H1 (cell line): ENCODE measurements at regions not wholly inside any gene's neighbourhood (a gene's known extent, or its start where the extent isn't known, plus 50 kb on each side); places are given as distances from the start of the nearest gene placed in this dataset.

Experiments used
- CTCF ChIA-PET: fragments of 300-600 bp; sonication (Branson Sonifier 250); formaldehyde crosslinking; loops from one replicate; lab custom pipeline; 2021; ENCODE audit not compliant: partially characterized antibody; lab: Charles Lee
- POLR2A ChIA-PET: fragments of 300-600 bp; sonication (Branson Sonifier 250); formaldehyde crosslinking; loops from one replicate; lab custom pipeline; 2021; ENCODE audit warnings: inconsistent platforms; ENCODE audit not compliant: partially characterized antibody; lab: Charles Lee
- DNase-seq, 2 experiments: peaks; one replicate each; pipeline versions ENCODE4 v3.0.0 to v3.0.0-alpha.2; 2010 to 2022; ENCODE audit warnings: low spot score in 2 of 2, low read depth in 1 of 2, mixed read lengths in 1 of 2
- FAIRE-seq: peaks from 2 replicates; lab custom pipeline; 2011; peaks lifted over from hg19 to GRCh38; lab: Jason Lieb, UNC
- H2AFZ ChIP-seq: 2 replicates; pipeline ENCODE4 v1.8.1; 2012; ENCODE audit warnings: low read length, inconsistent platforms
- H2AK5ac ChIP-seq: 2 replicates; pipeline ENCODE4 v1.6.1; 2013; ENCODE audit warnings: low read depth, low read length
- H2BK120ac ChIP-seq: replicated peaks from 2 replicates; pipeline ENCODE3; 2013; ENCODE audit warnings: low read depth, low read length, inconsistent platforms
- H2BK12ac ChIP-seq: 2 replicates; pipeline ENCODE4 v1.6.1; 2013; ENCODE audit warnings: low read depth, low read length
- H2BK15ac ChIP-seq: 2 replicates; pipeline ENCODE4 v1.6.1; 2013; ENCODE audit warnings: low read length
- H2BK20ac ChIP-seq: 2 replicates; pipeline ENCODE4 v1.6.1; 2013; ENCODE audit warnings: low read length
- H2BK5ac ChIP-seq: 2 replicates; pipeline ENCODE4 v1.6.1; 2013; ENCODE audit warnings: low read depth, low read length
- H3K14ac ChIP-seq: 2 replicates; pipeline ENCODE4 v1.6.1; 2013; ENCODE audit warnings: inconsistent platforms; ENCODE audit not compliant: insufficient read length
- H3K18ac ChIP-seq: 2 replicates; pipeline ENCODE4 v1.6.1; 2013; ENCODE audit warnings: low read length; ENCODE audit errors: extremely low read depth
- H3K23ac ChIP-seq: 2 replicates; pipeline ENCODE4 v1.6.1; 2013; ENCODE audit warnings: inconsistent platforms; ENCODE audit not compliant: insufficient read length
- H3K23me2 ChIP-seq: 2 replicates; pipeline ENCODE4 v1.6.1; 2013; ENCODE audit warnings: low read depth, low read length
- H3K27ac ChIP-seq: 2 replicates; pipeline ENCODE4 v1.6.1; 2011; ENCODE audit warnings: low read depth, low read length, inconsistent platforms
- H3K27me3 ChIP-seq, 4 experiments: replicated peaks in 1 of 4; 1 replicate in 1 of 4; 2 replicates in 3 of 4; pipeline versions ENCODE4 v1.6.1 to v1.8.1; 2011 to 2013; ENCODE audit warnings: low read length in 3 of 4, mild to moderate bottlenecking in 3 of 4, inconsistent platforms in 2 of 4, mixed read lengths in 2 of 4, moderate library complexity in 1 of 4; ENCODE audit not compliant: control insufficient read depth in 3 of 4, insufficient read depth in 3 of 4; ENCODE audit errors: extremely low read depth in 1 of 4
- H3K36me3 ChIP-seq, 4 experiments: 2 replicates each; pipeline versions ENCODE4 v1.6.1 to v1.8.1; 2011 to 2013; ENCODE audit warnings: mild to moderate bottlenecking in 4 of 4, low read length in 3 of 4, moderate library complexity in 2 of 4, control low read depth in 1 of 4, inconsistent platforms in 1 of 4; ENCODE audit not compliant: insufficient read depth in 4 of 4, control insufficient read depth in 2 of 4
- H3K4ac ChIP-seq: replicated peaks from 2 replicates; pipeline ENCODE3; 2013; ENCODE audit warnings: low read length, low read depth, mixed read lengths, inconsistent platforms; ENCODE audit not compliant: insufficient read length
- H3K4me1 ChIP-seq, 4 experiments: replicated peaks in 1 of 4; 1 replicate in 1 of 4; 2 replicates in 3 of 4; pipeline versions ENCODE4 v1.6.1 to v1.8.1; 2011 to 2013; ENCODE audit warnings: low read length in 3 of 4, inconsistent platforms in 2 of 4, mixed read lengths in 1 of 4; ENCODE audit not compliant: insufficient read depth in 4 of 4, control insufficient read depth in 3 of 4
- H3K4me2 ChIP-seq, 2 experiments: 2 replicates each; pipeline versions ENCODE4 v1.6.1 to v1.8.1; 2011 to 2013; ENCODE audit warnings: low read depth in 2 of 2, low read length in 2 of 2, control low read depth in 1 of 2, inconsistent platforms in 1 of 2, mild to moderate bottlenecking in 1 of 2; ENCODE audit not compliant: insufficient read depth in 1 of 2
- H3K4me3 ChIP-seq, 4 experiments: fragments of 200-600, 300-600 bp in 1 of 4; sonication (generic), shearing (Covaris generic), sonication (Bioruptor Twin) in 1 of 4; 2 replicates each; pipeline versions ENCODE4 v1.5.1 to v1.8.1; 2011 to 2016; ENCODE audit warnings: low read length in 4 of 4, low read depth in 3 of 4, control low read depth in 2 of 4, inconsistent platforms in 2 of 4, mild to moderate bottlenecking in 2 of 4, mixed read lengths in 1 of 4, moderate library complexity in 1 of 4; ENCODE audit not compliant: insufficient read depth in 2 of 4; ENCODE audit errors: extremely low read depth in 1 of 4
- H3K56ac ChIP-seq: replicated peaks from 2 replicates; pipeline ENCODE3; 2013; ENCODE audit warnings: low read depth, mild to moderate bottlenecking, mixed read lengths, low read length, inconsistent platforms; ENCODE audit not compliant: insufficient read length
- H3K79me1 ChIP-seq: 2 replicates; pipeline ENCODE4 v1.6.1; 2013; ENCODE audit warnings: low read depth, low read length, control low read depth
- H3K79me2 ChIP-seq, 2 experiments: 2 replicates each; pipeline versions ENCODE4 v1.6.1 to v1.8.1; 2012 to 2013; ENCODE audit warnings: low read length in 2 of 2, mild to moderate bottlenecking in 2 of 2, inconsistent platforms in 1 of 2; ENCODE audit not compliant: insufficient read depth in 2 of 2, control insufficient read depth in 1 of 2
- H3K9ac ChIP-seq, 4 experiments: replicated peaks in 1 of 4; 1 replicate in 1 of 4; 2 replicates in 3 of 4; pipeline versions ENCODE4 v1.6.1 to v1.8.1; 2011 to 2013; ENCODE audit warnings: low read depth in 3 of 4, low read length in 3 of 4, control low read depth in 2 of 4, mild to moderate bottlenecking in 2 of 4, moderate library complexity in 2 of 4, inconsistent platforms in 1 of 4; ENCODE audit errors: extremely low read depth in 1 of 4
- H3K9me3 ChIP-seq, 2 experiments: 2 replicates each; pipeline versions ENCODE4 v1.6.1 to v1.8.1; 2012 to 2013; ENCODE audit warnings: mild to moderate bottlenecking in 2 of 2, moderate library complexity in 2 of 2, control low read depth in 1 of 2, inconsistent platforms in 1 of 2, low read depth in 1 of 2, low read length in 1 of 2, mixed read lengths in 1 of 2; ENCODE audit not compliant: insufficient read depth in 2 of 2
- H4K20me1 ChIP-seq, 2 experiments: replicated peaks in 1 of 2; 2 replicates each; pipeline versions ENCODE3 to v1.8.1; 2011 to 2013; ENCODE audit warnings: inconsistent platforms in 2 of 2, low read length in 2 of 2, mild to moderate bottlenecking in 1 of 2; ENCODE audit not compliant: insufficient read depth in 2 of 2, control insufficient read depth in 1 of 2
- H4K5ac ChIP-seq: 2 replicates; pipeline ENCODE4 v1.6.1; 2013; ENCODE audit warnings: low read length, low read depth, mixed read lengths, inconsistent platforms; ENCODE audit not compliant: insufficient read length
- H4K8ac ChIP-seq: 2 replicates; pipeline ENCODE4 v1.8.0; 2013; ENCODE audit warnings: mild to moderate bottlenecking, moderate library complexity, low read length, inconsistent platforms; ENCODE audit not compliant: insufficient read depth; ENCODE audit errors: extremely low read depth
- H4K91ac ChIP-seq: replicated peaks from 2 replicates; pipeline ENCODE3; 2013; ENCODE audit warnings: low read length, mixed read lengths, inconsistent platforms; ENCODE audit not compliant: insufficient read length
- BCL11A ChIP-seq, 2 experiments: IDR thresholded peaks; one replicate each; pipeline ENCODE4 v1.6.1; 2011; ENCODE audit warnings: low read depth in 2 of 2, low read length in 2 of 2, mild to moderate bottlenecking in 2 of 2
- CBX8 ChIP-seq: fragments of 300-800, 300-1000 bp; sonication (generic); IDR thresholded peaks from 2 replicates; pipeline ENCODE4 v1.7.1; 2016; ENCODE audit warnings: low read depth, low read length, borderline replicate concordance
- CHD1 ChIP-seq: IDR thresholded peaks from 2 replicates; pipeline ENCODE4 v1.6.1; 2012; ENCODE audit warnings: low read depth, low read length, improper control_type of control experiment
- EZH2 ChIP-seq: fragments of 200-600 bp; sonication (generic); IDR thresholded peaks from 2 replicates; pipeline ENCODE4 v1.7.1; 2012; ENCODE audit warnings: low read depth, mild to moderate bottlenecking, moderate library complexity, low read length, inconsistent platforms; ENCODE audit not compliant: severe bottlenecking
- RNF2 ChIP-seq: fragments of 200-900, 300-1000 bp; sonication (generic); IDR thresholded peaks from 2 replicates; pipeline ENCODE4 v1.7.1; 2016; ENCODE audit warnings: borderline replicate concordance, low read depth, mild to moderate bottlenecking, antibody characterized with exemption, low read length; ENCODE audit not compliant: poor library complexity, severe bottlenecking; ENCODE audit errors: missing control alignments
- SIN3A ChIP-seq, 2 experiments: IDR thresholded peaks in 1 of 2; conservative IDR thresholded peaks in 1 of 2; 2 replicates each; pipeline ENCODE4 v1.6.1; 2011 to 2012; ENCODE audit warnings: low read length in 2 of 2, improper control_type of control experiment in 1 of 2, low read depth in 1 of 2, mild to moderate bottlenecking in 1 of 2
- SIX5 ChIP-seq: IDR thresholded peaks from 2 replicates; pipeline ENCODE4 v1.6.1; 2011; ENCODE audit warnings: mild to moderate bottlenecking, low read depth, low read length
- SRF ChIP-seq: IDR thresholded peaks from 2 replicates; pipeline ENCODE4 v1.6.1; 2011; ENCODE audit warnings: mild to moderate bottlenecking, low read depth, low read length, moderate library complexity
- WGBS, 2 experiments: shearing (Covaris generic) in 1 of 2; methylation state at CpG; one replicate each; pipeline versions ENCODE4 v1.1.6 to v1.1.7; 2013 to 2015; ENCODE audit warnings: low lambda C conversion rate in 2 of 2, mixed read lengths in 2 of 2, inconsistent platforms in 1 of 2, low coverage in 1 of 2, missing lambda C conversion rate in 1 of 2; ENCODE audit not compliant: insufficient replicate concordance in 2 of 2, insufficient coverage in 1 of 2, insufficient read length in 1 of 2; ENCODE audit errors: extremely low coverage in 1 of 2, missing lambda C conversion rate in 1 of 2; 5-methylcytosine and 5-hydroxymethylcytosine counted together

DNA sequence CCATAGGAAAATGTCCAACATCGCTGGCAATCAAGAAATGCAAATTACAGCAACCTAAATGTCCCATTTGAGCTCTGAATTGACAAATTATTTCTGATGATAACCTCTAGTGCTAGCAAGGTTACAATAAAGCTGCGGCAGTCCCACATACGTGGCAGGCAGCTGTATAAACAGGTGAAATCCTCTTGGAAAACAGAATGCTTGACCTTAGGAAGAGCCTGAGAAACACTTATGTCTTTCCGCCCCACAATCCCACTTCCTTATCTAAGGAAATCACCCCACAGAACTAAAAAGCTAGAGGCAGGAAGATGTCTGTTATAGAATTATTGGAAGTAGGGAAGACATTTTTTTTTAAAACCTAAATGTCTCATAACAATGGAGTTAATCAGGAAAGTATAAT is 154.3 kb downstream of the KATNIP start:
- Histone ChIP-seq H2BK15ac (no peak overlapping the region), H2AFZ (no peak overlapping the region), H3K14ac (no peak overlapping the region), H3K4ac (no peak overlapping the region), H2BK120ac (no peak overlapping the region), H3K36me3 (peaks cover 0 to 3% (median 0%) of the 10 kb centered on the region in 4 experiments; a peak in 1 of 8 replicates), H4K91ac (no peak overlapping the region), H3K27me3 (no peaks in the 10 kb centered on the region), H3K4me1 (peaks cover 0 to 4% (median 2%) of the 10 kb centered on the region in 4 experiments; a peak in 4 of 7 replicates), H4K8ac (no peak overlapping the region), H2BK20ac (no peak overlapping the region), H3K79me1 (no peaks in the 10 kb centered on the region), H3K23ac (no peak overlapping the region), H3K23me2 (no peaks in the 10 kb centered on the region), H3K27ac (no peak overlapping the region), H3K9ac (no peak overlapping the region), H4K20me1 (no peaks in the 10 kb centered on the region), H3K56ac (no peak overlapping the region), H2BK5ac (no peak overlapping the region), H3K4me2 (no peak overlapping the region), H3K79me2 (no peaks in the 10 kb centered on the region), H2AK5ac (no peak overlapping the region), H3K4me3 (no peak overlapping the region), H3K9me3 (no peaks in the 10 kb centered on the region), H2BK12ac (no peak overlapping the region), H4K5ac (no peak overlapping the region), H3K18ac (no peak overlapping the region)
- whole genome bisulfite sequencing, 2 experiments, result 83% methylated on average over 4 of the region's 4 CpGs; no CpG with 5 or more reads in 1 of the 2 experiments
- DNase-seq, result no peak
- POLR2A ChIA-PET, result interaction anchor here (1.3 kb wide), 1 partner anchor 10 kb away, joined by 3 read pairs; no protein-coding TSS in a partner anchor
- CTCF ChIA-PET, result interaction anchor here (1.2 to 3.8 kb wide), 8 partner anchors 11 to 164 kb away, joined by 3 to 19 read pairs (median 4); no protein-coding TSS in a partner anchor
- FAIRE-seq, result no peak
- TF ChIP-seq CBX8 (no peak), RNF2 (no peak), SRF (no peak), EZH2 (no peak), CHD1 (no peak), SIN3A (conservative IDR thresholded peaks at IDR 0.05 in 1 of 2, IDR thresholded peaks at IDR 0.05 in 1 of 2; ENCODE audit: low read depth in 1 of 2, low read length in 2 of 2) (no peak), SIX5 (no peak), BCL11A (IDR thresholded peaks at IDR 0.05; ENCODE audit: low read depth in 2 of 2, low read length in 2 of 2) (no peak)
